ENCODE measurements at regions not wholly inside any gene's neighbourhood (a gene's known extent, or its start where the extent isn't known, plus 50 kb on each side); places are given as distances from the start of the nearest gene placed in this dataset.

DNA sequence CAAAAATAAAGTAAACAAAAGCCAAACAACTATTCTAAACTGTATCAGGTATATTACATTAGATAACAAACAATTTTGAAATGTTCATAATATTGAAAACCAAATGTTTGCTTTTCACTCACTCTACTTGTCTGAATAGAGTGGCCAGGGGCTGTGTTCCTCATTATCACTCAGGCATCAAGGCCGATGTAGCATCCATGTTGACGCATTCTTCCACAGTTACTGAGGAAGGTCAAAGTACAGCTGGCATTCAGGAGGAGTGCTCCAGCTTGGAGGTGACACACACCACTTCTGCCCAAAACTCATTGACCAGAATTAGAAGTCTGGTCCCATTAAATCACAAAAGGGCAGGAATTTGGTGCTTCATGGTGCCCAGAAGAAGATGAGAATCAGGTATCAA lies 137.6 kb upstream of the MANEA start:
- TF ChIP-seq CTCF (IDR thresholded peaks at IDR 0.05) (no peak), EP300 (IDR thresholded peaks at IDR 0.05) (no peak), POLR2A (IDR thresholded peaks at IDR 0.05) (no peak)

All from ovary (tissue), 3 donors.